ENCODE measurements at regions not wholly inside any gene's neighbourhood (a gene's known extent, or its start where the extent isn't known, plus 50 kb on each side); places are given as distances from the start of the nearest gene placed in this dataset.

GRCh38 chr1:5340560-5341130 lies 651.6 kb downstream of the NPHP4 start:
- H3K4me3 ChIP-seq: no peak overlapping the region
- no peak overlapping the region for H3K27ac ChIP-seq
- H3K4me1 ChIP-seq: no peaks in the 10 kb centered on the region
- H3K27me3 ChIP-seq: no peaks in the 10 kb centered on the region
- intact Hi-C loops (cut with DNase I): no loop called here
- DNase-seq (ENCODE audit: low spot score in 2 of 2): no peak
- H3K36me3 ChIP-seq: no peaks in the 10 kb centered on the region
- H3K9me3 ChIP-seq: no peaks in the 10 kb centered on the region
- no peak for TF ChIP-seq CTCF (IDR thresholded peaks at IDR 0.05)

GRCh38 chr1:5338466-5338865 lies 653.8 kb downstream of the NPHP4 start:
- no peak for DNase-seq (ENCODE audit: low spot score in 2 of 2)
- H3K27me3 ChIP-seq: no peaks in the 10 kb centered on the region
- H3K9me3 ChIP-seq: no peaks in the 10 kb centered on the region
- intact Hi-C loops (cut with DNase I): no loop called here
- H3K27ac ChIP-seq: no peak overlapping the region
- no peak overlapping the region for H3K4me3 ChIP-seq
- no peak for TF ChIP-seq CTCF (IDR thresholded peaks at IDR 0.05)
- no peaks in the 10 kb centered on the region for H3K36me3 ChIP-seq
- H3K4me1 ChIP-seq: no peaks in the 10 kb centered on the region

GRCh38 chr1:5333291-5333690 lies 658.9 kb downstream of the NPHP4 start:
- Histone ChIP-seq H3K27ac (no peak overlapping the region), H3K36me3 (no peaks in the 10 kb centered on the region), H3K4me1 (no peaks in the 10 kb centered on the region), H3K4me3 (no peak overlapping the region), H3K27me3 (no peaks in the 10 kb centered on the region), H3K9me3 (no peaks in the 10 kb centered on the region)
- TF ChIP-seq CTCF (IDR thresholded peaks at IDR 0.05): no peak
- intact Hi-C loops (cut with DNase I): no loop called here
- no peak for DNase-seq (ENCODE audit: low spot score in 2 of 2)

- DNase-seq (ENCODE audit: low spot score in 2 of 2): no peak
- intact Hi-C loops (cut with DNase I): no loop called here
- no peak for TF ChIP-seq CTCF (IDR thresholded peaks at IDR 0.05)
- H3K9me3 ChIP-seq: no peaks in the 10 kb centered on the region
- no peak overlapping the region for H3K4me3 ChIP-seq
- no peaks in the 10 kb centered on the region for H3K36me3 ChIP-seq
- no peaks in the 10 kb centered on the region for H3K27me3 ChIP-seq
- no peak overlapping the region for H3K27ac ChIP-seq
- no peaks in the 10 kb centered on the region for H3K4me1 ChIP-seq
Observed at GRCh38 chr1:5331101-5331500, 661.1 kb downstream of the NPHP4 start.

- intact Hi-C loops (cut with DNase I): no loop called here
- Histone ChIP-seq H3K36me3 (no peaks in the 10 kb centered on the region), H3K27me3 (no peaks in the 10 kb centered on the region), H3K4me1 (no peaks in the 10 kb centered on the region), H3K27ac (no peak overlapping the region), H3K4me3 (no peak overlapping the region), H3K9me3 (no peaks in the 10 kb centered on the region)
- no peak for DNase-seq (ENCODE audit: low spot score in 2 of 2)
- no peak for TF ChIP-seq CTCF (IDR thresholded peaks at IDR 0.05)
Observed at GRCh38 chr1:5329068-5329739, 663.0 kb downstream of the NPHP4 start.
